ENCODE measurements at regions not wholly inside any gene's neighbourhood (a gene's known extent, or its start where the extent isn't known, plus 50 kb on each side); places are given as distances from the start of the nearest gene placed in this dataset.

GRCh38 chr4:1471443-1472147 lies 65.4 kb upstream of the NKX1-1 start:
- Histone ChIP-seq H3K27ac (ENCODE audit: low read depth, low read length) (no peak overlapping the region), H3K4me1 (ENCODE audit: insufficient read depth, low read length) (no peaks in the 10 kb centered on the region), H3K4me3 (ENCODE audit: low read length) (no peak overlapping the region), H3K9me3 (ENCODE audit: low read length) (no peaks in the 10 kb centered on the region), H3K27me3 (ENCODE audit: insufficient read depth, low read length, poor library complexity, severe bottlenecking) (no peaks in the 10 kb centered on the region), H3K36me3 (ENCODE audit: insufficient read depth, low read length) (no peaks in the 10 kb centered on the region)
- no peaks in the 10 kb centered on the region for H3K36me3 Mint-ChIP-seq
- DNase-seq: no peak
- ChIA-PET POLR2A (no interaction called here), CTCF (no interaction called here)
- no peak overlapping the region for H3K4me3 Mint-ChIP-seq
- H3K4me1 Mint-ChIP-seq: no peaks in the 10 kb centered on the region
- peaks cover 11 to 25% of the 10 kb centered on the region in 2 donors for H3K27me3 Mint-ChIP-seq
- peaks cover 0 to 7% (median 3%) of the 10 kb centered on the region in 5 donors for H3K9me3 Mint-ChIP-seq
- no peak overlapping the region for H3K27ac Mint-ChIP-seq

DNA sequence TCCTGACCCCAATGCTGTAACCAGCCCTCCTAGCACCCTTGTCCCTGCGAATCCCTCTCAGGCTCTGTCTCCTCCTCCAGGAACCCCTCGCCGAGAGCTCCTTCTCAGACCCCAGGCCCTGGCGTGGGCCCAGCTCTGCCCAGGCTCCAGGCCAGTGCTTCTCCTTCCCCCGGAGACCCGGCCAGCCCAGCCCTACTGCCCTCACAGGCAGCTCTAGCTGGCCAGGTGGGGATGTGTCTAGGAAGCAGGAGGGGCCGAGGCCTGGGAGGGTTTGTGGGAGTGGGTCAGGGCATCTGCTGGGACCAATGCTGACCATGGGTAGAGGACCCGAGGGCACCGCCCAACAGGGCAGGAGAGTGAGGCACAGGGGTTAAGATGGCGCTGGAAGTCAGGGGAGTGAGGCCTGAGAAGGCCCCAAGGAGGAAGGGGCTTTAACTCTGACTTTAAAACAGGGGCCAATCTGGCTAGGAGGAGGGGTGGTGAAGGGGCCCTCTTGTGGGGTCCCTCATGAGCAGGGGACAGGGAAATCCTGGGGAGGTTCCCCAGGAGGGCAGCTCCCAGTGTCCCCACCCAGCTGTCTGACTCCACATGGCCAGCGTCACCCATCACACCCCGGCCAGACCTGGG lies 64.7 kb upstream of the NKX1-1 start:
- no peak overlapping the region for H3K4me3 Mint-ChIP-seq
- DNase-seq: no peak
- Histone ChIP-seq H3K27me3 (ENCODE audit: insufficient read depth, low read length, poor library complexity, severe bottlenecking) (no peaks in the 10 kb centered on the region), H3K9me3 (ENCODE audit: low read length) (no peaks in the 10 kb centered on the region), H3K4me1 (ENCODE audit: insufficient read depth, low read length) (no peaks in the 10 kb centered on the region), H3K4me3 (ENCODE audit: low read length) (no peak overlapping the region), H3K27ac (ENCODE audit: low read depth, low read length) (no peak overlapping the region), H3K36me3 (ENCODE audit: insufficient read depth, low read length) (no peaks in the 10 kb centered on the region)
- POLR2A ChIA-PET: no interaction called here
- CTCF ChIA-PET: no interaction called here
- H3K4me1 Mint-ChIP-seq: no peaks in the 10 kb centered on the region
- H3K9me3 Mint-ChIP-seq: peaks cover 0 to 7% (median 3%) of the 10 kb centered on the region in 5 donors
- H3K27me3 Mint-ChIP-seq: peaks cover 11 to 25% of the 10 kb centered on the region in 2 donors
- H3K36me3 Mint-ChIP-seq: no peaks in the 10 kb centered on the region
- H3K27ac Mint-ChIP-seq: no peak overlapping the region

- Histone ChIP-seq H3K36me3 (ENCODE audit: insufficient read depth, low read length) (no peaks in the 10 kb centered on the region), H3K27ac (ENCODE audit: low read depth, low read length) (no peak overlapping the region), H3K9me3 (ENCODE audit: low read length) (no peaks in the 10 kb centered on the region), H3K4me3 (ENCODE audit: low read length) (no peak overlapping the region), H3K27me3 (ENCODE audit: insufficient read depth, low read length, poor library complexity, severe bottlenecking) (no peaks in the 10 kb centered on the region), H3K4me1 (ENCODE audit: insufficient read depth, low read length) (no peaks in the 10 kb centered on the region)
- ChIA-PET POLR2A (no interaction called here), CTCF (no interaction called here)
- no peak for DNase-seq
- Mint-ChIP-seq H3K4me1 (no peaks in the 10 kb centered on the region), H3K36me3 (no peaks in the 10 kb centered on the region), H3K4me3 (no peak overlapping the region), H3K27me3 (peaks cover 14 to 20% of the 10 kb centered on the region in 2 donors), H3K9me3 (peaks cover 0 to 7% (median 3%) of the 10 kb centered on the region in 5 donors), H3K27ac (no peak overlapping the region)
Observed at GRCh38 chr4:1470393-1470670, 64.1 kb upstream of the NKX1-1 start.

DNA sequence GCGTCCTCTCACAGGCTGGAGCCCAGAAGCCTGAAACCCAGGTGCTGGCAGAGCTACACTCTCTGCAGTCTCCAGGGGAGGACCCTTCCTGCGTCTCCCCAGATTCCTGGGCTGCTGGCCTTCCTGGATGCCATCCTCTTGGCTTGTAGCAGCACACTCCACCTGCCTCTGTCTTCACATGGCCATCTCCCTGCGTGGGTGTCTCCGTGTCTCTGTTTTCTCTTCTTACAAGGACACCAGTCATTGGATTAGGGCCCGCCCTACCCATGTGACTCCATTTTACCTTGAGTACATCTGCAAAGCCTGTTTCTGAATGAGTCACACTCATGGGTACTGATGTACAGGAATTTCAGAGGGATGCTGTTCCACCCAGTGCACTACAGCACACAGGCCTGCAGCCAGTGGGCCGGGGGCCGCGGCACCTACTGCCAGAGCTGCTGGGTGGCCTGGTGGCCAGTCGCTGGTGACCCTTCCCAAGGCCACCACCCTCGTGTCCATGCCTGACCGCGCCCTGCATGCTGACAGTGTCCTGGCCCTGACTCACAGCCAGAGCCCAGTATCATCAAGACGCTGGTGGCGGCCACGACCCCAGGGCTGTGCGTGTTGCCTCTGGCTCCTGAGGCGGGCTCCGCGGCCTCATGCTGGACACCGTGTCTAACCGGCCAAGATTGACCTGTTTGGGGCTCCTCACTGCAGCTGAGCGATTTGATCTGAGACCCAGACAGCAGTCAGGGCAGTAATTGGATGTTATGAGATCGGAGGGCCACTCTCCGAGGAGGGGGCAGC lies 63.6 kb upstream of the NKX1-1 start:
- H3K4me1 Mint-ChIP-seq: no peaks in the 10 kb centered on the region
- ChIA-PET CTCF (no interaction called here), POLR2A (no interaction called here)
- H3K9me3 Mint-ChIP-seq: peaks cover 0 to 7% (median 3%) of the 10 kb centered on the region in 5 donors
- H3K27me3 Mint-ChIP-seq: peaks cover 13 to 19% of the 10 kb centered on the region in 2 donors
- no peaks in the 10 kb centered on the region for H3K4me1 ChIP-seq (ENCODE audit: insufficient read depth, low read length)
- no peaks in the 10 kb centered on the region for H3K27me3 ChIP-seq (ENCODE audit: insufficient read depth, low read length, poor library complexity, severe bottlenecking)
- H3K36me3 Mint-ChIP-seq: no peaks in the 10 kb centered on the region
- no peak overlapping the region for H3K4me3 ChIP-seq (ENCODE audit: low read length)
- no peaks in the 10 kb centered on the region for H3K9me3 ChIP-seq (ENCODE audit: low read length)
- no peak overlapping the region for H3K27ac Mint-ChIP-seq
- H3K4me3 Mint-ChIP-seq: no peak overlapping the region
- DNase-seq: no peak
- no peak overlapping the region for H3K27ac ChIP-seq (ENCODE audit: low read depth, low read length)
- H3K36me3 ChIP-seq (ENCODE audit: insufficient read depth, low read length): no peaks in the 10 kb centered on the region

GRCh38 chr4:1469043-1469442 lies 62.8 kb upstream of the NKX1-1 start:
- H3K36me3 Mint-ChIP-seq: no peaks in the 10 kb centered on the region
- Histone ChIP-seq H3K27ac (ENCODE audit: low read depth, low read length) (no peak overlapping the region), H3K4me1 (ENCODE audit: insufficient read depth, low read length) (no peaks in the 10 kb centered on the region), H3K36me3 (ENCODE audit: insufficient read depth, low read length) (no peaks in the 10 kb centered on the region), H3K4me3 (ENCODE audit: low read length) (no peak overlapping the region), H3K9me3 (ENCODE audit: low read length) (no peaks in the 10 kb centered on the region), H3K27me3 (ENCODE audit: insufficient read depth, low read length, poor library complexity, severe bottlenecking) (no peaks in the 10 kb centered on the region)
- no peaks in the 10 kb centered on the region for H3K4me1 Mint-ChIP-seq
- H3K9me3 Mint-ChIP-seq: peaks cover 0 to 7% (median 3%) of the 10 kb centered on the region in 5 donors
- ChIA-PET POLR2A (no interaction called here), CTCF (no interaction called here)
- H3K4me3 Mint-ChIP-seq: no peak overlapping the region
- peaks cover 12 to 16% of the 10 kb centered on the region in 2 donors for H3K27me3 Mint-ChIP-seq
- DNase-seq: no peak
- no peak overlapping the region for H3K27ac Mint-ChIP-seq

- DNase-seq: no peak
- Histone ChIP-seq H3K4me1 (ENCODE audit: insufficient read depth, low read length) (no peaks in the 10 kb centered on the region), H3K4me3 (ENCODE audit: low read length) (no peak overlapping the region), H3K27ac (ENCODE audit: low read depth, low read length) (no peak overlapping the region), H3K27me3 (ENCODE audit: insufficient read depth, low read length, poor library complexity, severe bottlenecking) (no peaks in the 10 kb centered on the region), H3K9me3 (ENCODE audit: low read length) (no peaks in the 10 kb centered on the region), H3K36me3 (ENCODE audit: insufficient read depth, low read length) (no peaks in the 10 kb centered on the region)
- Mint-ChIP-seq H3K27ac (no peak overlapping the region), H3K36me3 (no peaks in the 10 kb centered on the region), H3K4me3 (no peak overlapping the region), H3K4me1 (no peaks in the 10 kb centered on the region), H3K27me3 (peaks cover 7 to 16% of the 10 kb centered on the region in 2 donors), H3K9me3 (peaks cover 0 to 7% (median 3%) of the 10 kb centered on the region in 5 donors)
- ChIA-PET POLR2A (no interaction called here), CTCF (no interaction called here)
Observed at GRCh38 chr4:1467581-1468458, 61.6 kb upstream of the NKX1-1 start.

DNA sequence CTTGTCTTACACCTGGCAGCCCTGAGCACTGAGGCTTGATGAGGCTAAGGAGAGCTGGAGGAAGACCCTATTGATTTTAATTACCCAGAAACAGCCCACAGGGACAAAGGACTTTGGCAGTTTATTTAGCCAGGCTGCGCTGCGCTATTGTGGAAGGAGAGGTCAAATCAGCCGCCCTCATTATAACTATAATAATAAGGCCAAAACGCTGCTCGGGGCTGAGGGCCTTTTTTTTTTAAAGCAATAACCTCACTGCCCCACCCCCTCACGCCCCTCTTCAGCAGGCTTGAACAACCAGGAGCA lies 60.6 kb upstream of the NKX1-1 start:
- Histone ChIP-seq H3K27me3 (ENCODE audit: insufficient read depth, low read length, poor library complexity, severe bottlenecking) (no peaks in the 10 kb centered on the region), H3K4me1 (ENCODE audit: insufficient read depth, low read length) (no peaks in the 10 kb centered on the region), H3K36me3 (ENCODE audit: insufficient read depth, low read length) (no peaks in the 10 kb centered on the region), H3K4me3 (ENCODE audit: low read length) (no peak overlapping the region), H3K27ac (ENCODE audit: low read depth, low read length) (no peak overlapping the region), H3K9me3 (ENCODE audit: low read length) (no peaks in the 10 kb centered on the region)
- Mint-ChIP-seq H3K27me3 (peaks cover 13 to 21% of the 10 kb centered on the region in 2 donors), H3K4me1 (no peaks in the 10 kb centered on the region), H3K27ac (no peak overlapping the region), H3K4me3 (no peak overlapping the region), H3K36me3 (no peaks in the 10 kb centered on the region), H3K9me3 (peaks cover 0 to 7% (median 3%) of the 10 kb centered on the region in 5 donors)
- POLR2A ChIA-PET: no interaction called here
- no peak for DNase-seq
- CTCF ChIA-PET: no interaction called here

Data from CD8-positive, alpha-beta memory T cell (primary cell).